Heart left ventricle (tissue), 13 donors: ENCODE measurements at regions not wholly inside any gene's neighbourhood (a gene's known extent, or its start where the extent isn't known, plus 50 kb on each side); places are given as distances from the start of the nearest gene placed in this dataset.

ENCODE experiments used
- POLR2A ChIP-seq, 2 donors: fragments of 450-650 bp; IDR thresholded peaks; one replicate each; pipeline ENCODE4 v1.6.1; 2017; ENCODE audit warnings: antibody characterized with exemption in 2 of 2, mild to moderate bottlenecking in 2 of 2, moderate library complexity in 2 of 2
- TF ChIP-seq, protein P1 (sequence below), 12 donors: fragments of 200-600 bp; sonication (generic) in 4 of 12; IDR thresholded peaks; one replicate each; pipeline versions ENCODE4 v1.5.0 to v1.8.0; 2018 to 2022; ENCODE audit warnings: antibody characterized with exemption in 12 of 12, mild to moderate bottlenecking in 5 of 12
- donor health status: ischemic (EF 13 %, LVEDD 7.1; RV severe dilation, severe dysfunction).
- donor health status: DM: no; HTN: yes; CAD: no.
- donor health status: DM: no; HTN: no; CAD: no.
- donor health status: ischemic (EF 25% LVEDD 6.9; RV normal size, moderate dysfunction).
- donor health status: ischemic (EF 25% LVEDD 5.7; RV mildly dilated, moderate dysfunction).
- donor health status: ischemic (EF 35%, LVEDD 5.7; RV mildly dilated, moderate dysfunction).
- donor health status: nonischemic (EF 11% LVEDD 7.7; RV severe dilation, severe dysfunction).
- donor health status: DM: yes; HTN: yes; CAD: no.
- donor health status: PGD.
- donor health status: ischemic (EF 29% LVEDD 5.4; RV normal size, mild dysfunction).
- donor health status: nonischemic (EF 23%, LVEDD 6.1; RV moderate dilation, normal function).

DNA sequence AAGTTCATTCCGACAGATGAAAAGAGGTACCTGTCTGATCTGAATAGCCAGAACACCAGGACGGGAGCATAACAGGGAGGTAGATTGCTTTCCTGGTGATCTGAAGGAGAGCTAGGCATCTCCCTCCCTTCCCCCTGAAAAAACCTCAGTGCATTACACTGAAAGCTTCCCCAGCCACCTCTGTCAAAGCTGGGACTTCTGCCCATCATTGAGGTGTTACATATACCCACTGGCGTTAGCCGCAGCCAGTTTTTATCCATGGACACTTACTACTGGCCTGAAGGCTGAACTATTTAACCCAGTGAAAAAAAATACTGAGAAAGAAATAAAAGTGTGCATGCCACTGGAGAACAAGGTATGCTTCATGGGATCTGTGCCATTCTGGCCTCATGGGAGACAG, 568.3 kb upstream of the ADAMTS5 start:
- TF ChIP-seq, protein P1, sequence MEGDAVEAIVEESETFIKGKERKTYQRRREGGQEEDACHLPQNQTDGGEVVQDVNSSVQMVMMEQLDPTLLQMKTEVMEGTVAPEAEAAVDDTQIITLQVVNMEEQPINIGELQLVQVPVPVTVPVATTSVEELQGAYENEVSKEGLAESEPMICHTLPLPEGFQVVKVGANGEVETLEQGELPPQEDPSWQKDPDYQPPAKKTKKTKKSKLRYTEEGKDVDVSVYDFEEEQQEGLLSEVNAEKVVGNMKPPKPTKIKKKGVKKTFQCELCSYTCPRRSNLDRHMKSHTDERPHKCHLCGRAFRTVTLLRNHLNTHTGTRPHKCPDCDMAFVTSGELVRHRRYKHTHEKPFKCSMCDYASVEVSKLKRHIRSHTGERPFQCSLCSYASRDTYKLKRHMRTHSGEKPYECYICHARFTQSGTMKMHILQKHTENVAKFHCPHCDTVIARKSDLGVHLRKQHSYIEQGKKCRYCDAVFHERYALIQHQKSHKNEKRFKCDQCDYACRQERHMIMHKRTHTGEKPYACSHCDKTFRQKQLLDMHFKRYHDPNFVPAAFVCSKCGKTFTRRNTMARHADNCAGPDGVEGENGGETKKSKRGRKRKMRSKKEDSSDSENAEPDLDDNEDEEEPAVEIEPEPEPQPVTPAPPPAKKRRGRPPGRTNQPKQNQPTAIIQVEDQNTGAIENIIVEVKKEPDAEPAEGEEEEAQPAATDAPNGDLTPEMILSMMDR (IDR thresholded peaks at IDR 0.05) = no peak
- TF ChIP-seq POLR2A (IDR thresholded peaks at IDR 0.05) = no peak
